Stimulated activated CD4-positive, alpha-beta T cell treated with anti-CD3 and anti-CD28 coated beads, Interleukin-1b, Interleukin-23, amount 100 ng/mL, for 1 hour (primary cell): ENCODE measurements at regions not wholly inside any gene's neighbourhood (a gene's known extent, or its start where the extent isn't known, plus 50 kb on each side); places are given as distances from the start of the nearest gene placed in this dataset.
"Not testable (repeated sequence)": the region's sequence is repeated elsewhere in the genome, so short reads cannot be mapped to it uniquely, and the experiment has no call there.

Experiments used
- DNase-seq, 2 donors: peaks; one replicate each; pipeline ENCODE4 v3.0.0-alpha.2; 2020; ENCODE audit warnings: low read depth in 2 of 2

DNA sequence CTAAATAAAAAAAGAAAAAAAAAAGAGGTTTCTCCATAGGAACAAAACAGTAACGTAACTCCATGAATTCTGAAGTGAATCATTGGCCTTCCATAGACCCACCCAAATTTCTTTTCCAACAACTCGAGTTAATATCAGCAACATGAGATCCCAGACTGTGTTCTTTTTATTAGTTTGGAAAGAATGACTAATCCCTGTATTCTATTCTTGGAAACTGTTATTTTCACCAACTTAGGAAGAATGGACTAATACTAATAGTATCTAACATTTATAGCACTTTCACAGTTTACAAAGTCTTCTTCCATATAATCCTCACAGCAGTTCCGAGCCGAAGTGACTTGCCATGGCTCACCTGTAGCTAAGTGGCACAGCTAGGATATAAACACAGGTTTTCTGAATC, 72.7 kb upstream of the SLC4A7 start:
- no peak for DNase-seq

DNA sequence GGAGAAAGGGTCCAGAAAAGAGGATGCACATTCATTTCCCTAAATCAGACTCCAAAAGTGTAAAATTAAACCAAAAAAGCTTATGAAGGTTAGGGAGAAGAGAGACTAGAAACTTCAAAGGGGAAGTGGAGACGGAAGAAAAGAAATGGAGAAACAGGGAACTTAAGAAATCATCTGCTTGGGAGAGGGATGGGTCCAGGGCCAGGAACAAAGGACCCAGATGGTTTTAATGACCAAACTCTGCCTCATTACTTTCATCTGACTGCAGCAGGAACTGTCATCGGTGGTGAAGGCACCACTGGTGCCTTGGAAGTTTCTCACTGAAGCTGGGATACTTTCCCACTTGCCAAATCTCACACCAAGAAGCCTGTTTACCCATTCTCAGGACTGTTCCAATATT, 70.5 kb upstream of the SLC4A7 start:
- DNase-seq = no peak

DNA sequence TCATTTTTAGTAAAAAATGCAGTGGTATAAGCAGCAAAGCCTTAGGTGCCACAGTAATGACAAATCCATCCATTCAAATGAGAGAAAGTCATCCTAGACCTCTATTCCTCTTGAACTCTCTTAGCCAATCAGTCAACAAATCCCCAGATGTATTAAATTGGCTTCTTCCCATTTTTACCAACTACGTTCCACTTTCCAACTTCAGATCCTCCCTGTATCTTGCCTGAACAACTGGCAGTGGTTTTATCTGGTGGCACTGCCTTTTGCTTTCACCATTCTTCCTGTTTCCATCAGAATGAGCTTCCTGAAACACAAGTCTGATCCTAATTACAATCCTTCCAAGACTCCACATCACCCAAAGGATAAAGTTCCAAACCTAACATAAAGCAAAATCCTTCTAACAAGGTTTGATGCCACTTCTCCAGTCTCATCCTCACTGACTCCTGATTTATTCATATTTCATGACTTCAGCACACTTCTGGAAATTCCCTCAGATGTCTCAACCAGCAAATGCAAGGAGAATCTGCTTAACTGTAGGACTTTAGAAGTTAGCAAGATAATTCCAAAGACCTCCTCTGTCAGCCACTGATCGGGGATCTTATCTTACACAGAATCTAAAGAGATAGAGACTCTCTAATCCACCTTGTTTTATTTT, 69.8 kb upstream of the SLC4A7 start:
- DNase-seq = no peak

DNA sequence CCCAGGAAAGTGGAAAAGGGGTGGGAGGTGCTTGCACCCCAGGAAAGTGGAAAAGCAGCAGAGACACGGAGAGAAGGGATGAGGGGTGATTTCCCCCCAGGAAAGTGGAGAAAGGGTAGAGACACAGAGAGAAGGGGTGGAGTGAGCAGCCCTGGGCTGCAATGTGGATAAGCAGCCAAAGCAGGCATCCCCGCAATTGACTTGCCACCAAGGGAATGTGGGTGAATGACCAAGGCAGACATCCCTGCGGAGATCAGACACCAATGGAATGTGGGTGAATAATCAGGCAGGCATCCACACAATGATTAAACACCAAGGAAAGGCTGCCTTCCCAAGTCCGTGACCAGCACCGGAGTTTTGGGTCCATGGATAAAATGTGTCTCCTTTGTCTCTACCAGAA, 68.5 kb upstream of the SLC4A7 start:
- not testable (repeated sequence) for DNase-seq

DNA sequence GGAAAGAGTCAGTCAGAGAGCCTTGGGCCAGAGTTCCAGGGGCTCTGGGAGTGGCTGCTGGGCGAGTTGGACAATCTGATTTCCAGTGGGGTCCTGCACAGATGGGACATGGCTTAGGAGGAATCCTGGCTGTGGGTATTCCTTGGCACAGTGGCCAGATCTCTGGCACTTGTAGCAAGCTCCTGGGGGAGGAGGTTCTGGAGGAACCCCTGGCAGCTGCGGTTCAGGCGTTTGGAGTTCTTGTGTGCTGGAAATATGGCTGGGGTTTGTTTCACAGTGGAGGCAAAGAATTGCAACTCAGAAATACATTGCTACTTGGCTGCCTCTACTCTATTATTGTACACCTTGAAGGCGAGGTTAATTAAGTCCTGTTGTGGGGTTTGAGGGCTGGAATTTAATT, 67.2 kb upstream of the SLC4A7 start:
- DNase-seq = not testable (repeated sequence)

DNA sequence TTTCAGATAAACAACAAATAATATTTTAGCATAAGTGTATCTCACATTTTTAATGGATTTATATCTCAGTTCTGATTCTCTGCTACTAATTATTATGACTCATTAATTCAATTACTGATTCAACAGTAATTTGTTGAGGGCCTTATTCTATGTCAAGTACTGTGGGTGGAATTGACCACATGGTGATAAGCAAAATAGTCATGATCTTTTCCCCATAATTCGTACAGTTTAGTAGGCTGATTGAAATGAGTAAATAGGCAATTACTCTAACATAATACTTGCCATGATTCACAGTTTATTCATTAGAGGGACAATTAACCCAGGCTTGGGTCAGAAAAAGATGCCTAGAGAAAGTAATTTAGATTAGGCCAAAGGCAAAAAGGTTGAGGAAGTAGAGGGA, 60.9 kb upstream of the SLC4A7 start:
- no peak for DNase-seq

DNA sequence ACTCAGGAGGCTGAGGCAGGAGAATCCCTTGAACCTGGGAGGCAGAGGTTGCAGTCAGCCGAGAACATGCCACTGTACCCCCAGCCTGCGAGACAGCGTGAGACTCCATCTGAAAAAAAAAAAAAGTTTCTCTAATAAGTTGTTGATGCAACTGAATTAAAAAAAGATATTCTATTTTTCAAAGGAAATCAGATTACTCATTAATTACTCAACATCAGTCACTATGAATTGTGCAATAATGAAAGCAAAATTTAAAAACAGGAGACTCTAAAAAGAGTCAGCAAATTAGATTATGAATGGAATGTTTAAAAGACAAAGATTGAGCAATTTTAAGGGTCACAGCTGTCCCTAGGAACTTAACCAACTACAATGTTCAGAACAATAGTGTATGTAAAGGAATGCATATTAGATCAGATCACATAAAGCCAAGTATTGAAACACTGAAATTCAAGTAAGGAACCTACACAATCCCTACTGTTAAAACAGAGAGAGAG, 60.2 kb upstream of the SLC4A7 start:
- DNase-seq = no peak

DNA sequence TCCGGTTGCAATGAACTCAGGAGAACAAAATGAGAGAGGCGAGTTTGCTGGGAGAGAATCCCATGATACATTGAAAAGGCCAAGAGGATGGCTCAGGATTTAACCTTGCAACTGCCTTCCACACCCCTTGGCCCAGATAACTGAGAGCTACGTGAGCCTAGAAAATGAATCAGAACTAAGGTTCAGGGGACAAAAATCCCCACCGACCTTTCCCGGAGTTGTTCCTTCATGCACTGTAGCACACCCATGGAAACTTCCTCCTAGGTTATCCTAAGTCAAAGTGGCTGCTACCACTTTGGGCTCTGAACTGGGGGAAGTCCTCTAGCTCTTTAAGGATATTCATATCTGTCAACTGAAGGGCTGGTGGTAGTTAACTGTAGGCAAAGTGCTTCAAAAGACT, 58.3 kb upstream of the SLC4A7 start:
- no peak for DNase-seq

DNA sequence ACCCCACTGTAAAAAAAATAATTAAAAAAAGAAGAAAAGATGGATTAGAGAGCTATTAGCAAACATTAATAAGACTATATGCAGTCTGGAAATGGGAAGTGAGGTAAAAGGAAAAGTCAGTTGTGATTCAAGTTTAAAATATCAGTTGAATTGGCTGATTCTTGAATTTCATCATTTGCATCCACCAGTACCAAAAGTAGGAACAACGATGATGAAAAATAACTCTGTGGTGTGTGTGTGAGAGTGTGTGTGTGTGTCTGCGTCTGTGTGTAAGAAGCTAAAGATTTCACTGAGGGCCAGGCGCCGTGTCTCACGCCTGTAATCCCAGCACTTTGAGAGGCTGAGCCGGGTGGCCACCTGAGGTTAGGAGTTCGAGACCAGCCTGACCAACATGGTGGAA, 56.0 kb upstream of the SLC4A7 start:
- DNase-seq = no peak

DNA sequence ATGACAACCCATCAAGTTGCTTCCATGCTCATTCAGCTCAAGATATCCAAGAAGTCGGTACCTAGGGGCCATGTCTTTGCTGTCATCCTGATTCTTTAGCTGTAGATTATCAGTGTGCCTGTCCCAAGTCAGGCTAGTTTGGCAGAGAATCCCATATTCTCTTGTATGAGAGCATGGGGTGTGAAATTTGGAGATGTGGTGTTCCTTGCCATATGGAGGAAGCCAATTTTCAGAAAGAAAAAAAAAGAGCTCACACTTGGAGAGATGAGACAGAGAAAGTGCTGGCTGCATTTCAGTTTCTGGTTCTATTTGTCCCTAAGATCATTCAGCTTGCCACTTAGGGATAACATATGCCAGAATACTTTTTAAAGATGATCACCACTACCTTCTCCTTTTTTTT, 52.3 kb upstream of the SLC4A7 start:
- DNase-seq = no peak

DNA sequence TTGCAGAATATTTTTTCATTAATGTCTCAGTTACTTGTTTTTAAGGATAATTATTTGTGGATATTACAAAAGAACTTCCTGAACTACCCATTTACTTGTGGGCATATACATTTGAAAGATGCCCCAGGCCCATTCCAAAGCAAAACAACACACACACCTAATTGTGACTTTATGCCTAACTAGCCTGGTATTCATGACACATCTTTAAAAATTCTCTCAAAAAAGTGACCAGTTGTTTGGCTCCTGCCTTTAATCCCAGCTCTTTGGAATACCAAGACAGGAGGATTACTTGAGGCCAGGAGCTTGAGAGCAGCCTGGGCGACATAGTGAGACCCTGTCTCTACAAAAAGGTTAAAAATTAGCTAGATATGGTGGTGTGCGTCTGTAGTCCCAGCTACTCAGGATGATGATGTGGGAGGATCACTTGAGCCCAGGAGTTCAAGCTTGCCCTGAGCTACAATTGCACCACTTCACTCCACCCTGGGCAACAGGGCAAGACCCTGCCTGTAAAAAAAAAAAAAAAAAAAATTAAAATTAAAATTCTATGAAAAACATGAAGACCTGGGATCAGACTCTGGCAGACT, 51.7 kb upstream of the SLC4A7 start:
- no peak for DNase-seq

DNA sequence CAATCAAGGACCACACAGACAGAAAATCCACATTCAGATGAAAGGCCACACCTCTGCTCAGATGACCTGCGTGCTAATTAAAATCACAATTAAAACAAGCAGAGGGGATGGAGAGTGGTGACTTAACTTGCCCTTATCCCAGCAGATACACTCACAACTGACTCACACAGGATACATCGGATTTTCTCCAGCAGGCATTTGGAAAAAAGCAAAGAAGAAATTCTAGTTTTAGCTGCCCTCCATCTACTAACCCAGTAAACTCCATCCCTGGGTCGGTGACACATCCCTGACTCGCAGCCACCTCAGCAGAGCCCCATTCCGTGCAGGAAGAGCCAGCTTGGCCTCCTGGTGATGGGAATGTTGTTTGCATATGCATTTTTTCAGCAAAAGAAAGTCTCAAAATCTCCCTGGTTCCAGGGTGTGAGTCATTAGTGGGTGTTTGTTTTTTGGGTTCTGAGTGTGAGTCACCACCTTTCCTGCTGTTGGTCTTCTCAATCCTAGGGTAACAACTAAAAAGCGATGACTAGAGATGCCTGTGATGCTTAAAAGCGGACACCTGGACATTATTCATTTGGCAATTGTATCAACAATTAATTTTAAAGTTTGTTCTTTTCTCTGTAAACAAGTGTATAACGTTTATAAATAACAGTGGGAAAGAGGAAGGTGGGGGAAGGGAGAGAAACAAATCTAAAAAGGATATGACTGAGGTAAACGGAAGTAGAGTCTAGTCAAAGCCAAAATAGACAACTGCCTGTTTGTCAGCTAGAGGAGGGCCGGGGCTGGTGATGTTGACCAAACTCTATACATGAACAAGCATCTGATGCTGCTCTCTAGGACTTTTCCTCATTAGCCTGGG, 49.8 kb upstream of the SLC4A7 start:
- no peak for DNase-seq
